ENCODE measurements at regions not wholly inside any gene's neighbourhood (a gene's known extent, or its start where the extent isn't known, plus 50 kb on each side); places are given as distances from the start of the nearest gene placed in this dataset.

DNA sequence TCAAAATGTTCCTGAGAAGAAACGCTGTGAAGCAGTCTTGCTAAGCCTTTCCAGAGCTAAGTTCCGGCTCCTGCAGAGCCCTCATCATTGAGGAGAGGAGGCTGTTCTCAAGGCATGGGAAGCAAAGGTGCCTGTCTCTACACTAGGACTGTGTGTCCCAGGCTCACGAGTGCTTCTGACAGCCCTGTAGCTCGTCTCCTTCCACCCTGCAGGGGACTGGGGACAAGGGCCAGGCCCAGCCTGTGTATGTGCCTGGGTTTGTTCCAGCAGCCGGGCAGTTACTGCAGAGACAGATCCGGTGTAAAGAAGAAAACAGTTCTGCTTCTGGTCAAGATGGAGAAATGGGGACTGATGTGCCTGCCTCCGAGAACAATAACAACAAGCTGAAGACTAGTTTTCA is 156.0 kb downstream of the ENGASE start:
- CTCF ChIA-PET = no interaction called here
- POLR2A ChIA-PET = no interaction called here

DNA sequence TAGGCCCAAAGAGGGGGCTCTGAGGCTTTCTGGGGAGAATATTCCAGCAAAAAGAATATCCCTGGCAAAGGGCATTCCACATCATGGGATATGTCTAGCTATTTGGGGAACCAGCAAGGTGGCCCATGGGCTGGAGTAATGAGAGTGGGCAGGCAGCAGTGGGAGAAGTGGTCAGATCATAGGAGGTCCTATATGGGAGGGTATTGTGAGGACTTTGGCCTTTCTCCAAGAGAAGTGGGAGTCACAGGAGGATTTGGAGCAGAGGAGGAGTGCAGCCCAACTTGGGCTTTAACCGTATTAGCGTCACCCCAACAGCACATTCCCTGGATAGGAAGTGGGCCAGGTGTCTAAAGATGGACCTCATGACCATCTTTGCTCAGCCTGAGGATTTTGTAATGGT is 151.4 kb downstream of the ENGASE start:
- no peaks in the 10 kb centered on the region for H3K36me3 Mint-ChIP-seq
- Histone ChIP-seq H3K4me3 (ENCODE audit: low read length) (no peak overlapping the region), H3K36me3 (ENCODE audit: control insufficient read depth in 2 of 3, insufficient read depth in 3 of 3, low read length in 3 of 3) (no peaks in the 10 kb centered on the region), H3K4me1 (ENCODE audit: control insufficient read depth in 2 of 2, insufficient read depth in 2 of 2, low read length in 2 of 2) (no peaks in the 10 kb centered on the region), H3K27ac (ENCODE audit: low read depth, low read length) (no peak overlapping the region), H3K27me3 (ENCODE audit: control insufficient read depth in 2 of 2, insufficient read depth in 2 of 2, low read length in 2 of 2) (no peaks in the 10 kb centered on the region), H3K9me3 (ENCODE audit: control insufficient read depth in 2 of 3, low read length in 3 of 3) (no peaks in the 10 kb centered on the region)
- intact Hi-C loops (cut with micrococcal nuclease) = no loop called here
- no peak overlapping the region for H3K27ac Mint-ChIP-seq
- ChIA-PET CTCF (no interaction called here), POLR2A (no interaction called here)
- H3K27me3 Mint-ChIP-seq = peaks cover 9 to 50% (median 34%) of the 10 kb centered on the region in 5 donors
- no peak overlapping the region for H3K4me3 Mint-ChIP-seq
- peaks cover 0 to 2% (median 0%) of the 10 kb centered on the region in 11 donors for H3K9me3 Mint-ChIP-seq
- DNase-seq = no peak
- no peak for ATAC-seq
- peaks cover 0 to 4% (median 0%) of the 10 kb centered on the region in 7 donors for H3K4me1 Mint-ChIP-seq

More for the DNA sequence above, 156.0 kb downstream of the ENGASE start:
- Histone ChIP-seq H3K36me3 (ENCODE audit: control insufficient read depth in 2 of 3, insufficient read depth in 3 of 3, low read length in 3 of 3) (no peaks in the 10 kb centered on the region), H3K9me3 (ENCODE audit: control insufficient read depth in 2 of 3, low read length in 3 of 3) (no peaks in the 10 kb centered on the region), H3K4me1 (ENCODE audit: control insufficient read depth in 2 of 2, insufficient read depth in 2 of 2, low read length in 2 of 2) (no peaks in the 10 kb centered on the region), H3K4me3 (ENCODE audit: low read length) (no peak overlapping the region), H3K27me3 (ENCODE audit: control insufficient read depth in 2 of 2, insufficient read depth in 2 of 2, low read length in 2 of 2) (no peaks in the 10 kb centered on the region), H3K27ac (ENCODE audit: low read depth, low read length) (no peak overlapping the region)
- H3K36me3 Mint-ChIP-seq = no peaks in the 10 kb centered on the region
- ATAC-seq (no peak), DNase-seq (no peak)
- peaks cover 0 to 11% (median 0%) of the 10 kb centered on the region in 11 donors for H3K9me3 Mint-ChIP-seq
- no peak overlapping the region for H3K4me3 Mint-ChIP-seq
- intact Hi-C loops (cut with micrococcal nuclease) = no loop called here
- H3K4me1 Mint-ChIP-seq = no peaks in the 10 kb centered on the region
- H3K27me3 Mint-ChIP-seq = peaks cover 2 to 15% (median 14%) of the 10 kb centered on the region in 5 donors
- H3K27ac Mint-ChIP-seq = no peak overlapping the region

DNA sequence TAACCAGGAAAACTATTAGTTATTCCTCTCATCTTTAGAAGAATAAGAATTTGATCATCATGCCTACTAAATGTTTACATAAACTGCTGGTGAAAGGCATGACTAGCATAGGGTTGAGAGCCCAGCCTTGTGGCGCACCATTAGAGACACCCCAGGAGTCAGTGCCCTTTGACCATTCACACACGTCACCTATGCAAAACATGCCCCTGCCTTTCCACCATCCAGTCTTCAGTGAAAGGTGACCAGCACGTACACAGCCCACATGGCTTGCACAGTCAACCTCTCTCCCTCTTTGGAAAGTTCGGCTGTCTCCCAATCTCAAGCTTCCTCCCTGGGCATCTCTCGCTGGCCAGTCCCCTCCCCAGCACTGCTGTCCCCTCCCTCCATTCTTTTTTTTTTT is 150.3 kb downstream of the ENGASE start:
- ATAC-seq = no peak
- Mint-ChIP-seq H3K4me1 (peaks cover 4 to 10% (median 6%) of the 10 kb centered on the region in 7 donors), H3K27ac (no peak overlapping the region), H3K27me3 (peaks cover 15 to 61% (median 42%) of the 10 kb centered on the region in 5 donors), H3K9me3 (peaks cover 0 to 2% (median 0%) of the 10 kb centered on the region in 11 donors), H3K4me3 (no peak overlapping the region), H3K36me3 (peaks cover 0 to 4% (median 0%) of the 10 kb centered on the region in 5 donors)
- Histone ChIP-seq H3K27me3 (ENCODE audit: control insufficient read depth in 2 of 2, insufficient read depth in 2 of 2, low read length in 2 of 2) (no peaks in the 10 kb centered on the region), H3K4me3 (ENCODE audit: low read length) (no peak overlapping the region), H3K36me3 (ENCODE audit: control insufficient read depth in 2 of 3, insufficient read depth in 3 of 3, low read length in 3 of 3) (no peaks in the 10 kb centered on the region), H3K4me1 (ENCODE audit: control insufficient read depth in 2 of 2, insufficient read depth in 2 of 2, low read length in 2 of 2) (no peaks in the 10 kb centered on the region), H3K9me3 (ENCODE audit: control insufficient read depth in 2 of 3, low read length in 3 of 3) (no peaks in the 10 kb centered on the region), H3K27ac (ENCODE audit: low read depth, low read length) (no peak overlapping the region)
- no peak for DNase-seq
- intact Hi-C loops (cut with micrococcal nuclease) = no loop called here
- ChIA-PET POLR2A (no interaction called here), CTCF (no interaction called here)

DNA sequence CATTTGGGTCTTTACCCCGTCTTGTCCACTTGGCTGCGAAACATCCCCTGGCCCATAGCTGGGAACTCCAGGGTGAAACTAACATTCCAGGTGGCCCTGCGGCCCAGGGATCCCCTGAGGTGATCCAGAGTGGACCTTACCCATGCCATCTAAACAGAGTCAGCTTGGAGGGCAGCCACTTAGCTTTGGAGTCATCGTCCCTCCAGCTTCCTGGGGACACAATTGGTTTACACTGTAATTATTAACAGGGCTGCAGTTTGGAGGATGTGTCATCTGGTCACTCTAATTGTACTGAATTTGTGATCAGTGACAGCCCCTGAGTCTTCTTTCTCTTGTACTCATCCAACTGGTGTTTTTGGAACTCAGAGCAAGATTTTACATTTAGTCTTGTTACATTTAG is 149.9 kb downstream of the ENGASE start:
- no peak overlapping the region for H3K4me3 Mint-ChIP-seq
- CTCF ChIA-PET = no interaction called here
- POLR2A ChIA-PET = no interaction called here
- H3K36me3 Mint-ChIP-seq = peaks cover 0 to 4% (median 0%) of the 10 kb centered on the region in 5 donors
- Histone ChIP-seq H3K4me3 (ENCODE audit: low read length) (no peak overlapping the region), H3K27me3 (ENCODE audit: control insufficient read depth in 2 of 2, insufficient read depth in 2 of 2, low read length in 2 of 2) (no peaks in the 10 kb centered on the region), H3K9me3 (ENCODE audit: control insufficient read depth in 2 of 3, low read length in 3 of 3) (no peaks in the 10 kb centered on the region), H3K4me1 (ENCODE audit: control insufficient read depth in 2 of 2, insufficient read depth in 2 of 2, low read length in 2 of 2) (no peaks in the 10 kb centered on the region), H3K36me3 (ENCODE audit: control insufficient read depth in 2 of 3, insufficient read depth in 3 of 3, low read length in 3 of 3) (no peaks in the 10 kb centered on the region), H3K27ac (ENCODE audit: low read depth, low read length) (no peak overlapping the region)
- H3K4me1 Mint-ChIP-seq = peaks cover 4 to 10% (median 6%) of the 10 kb centered on the region in 7 donors
- ATAC-seq = no peak
- intact Hi-C loops (cut with micrococcal nuclease) = no loop called here
- no peak for DNase-seq
- peaks cover 0 to 2% (median 0%) of the 10 kb centered on the region in 11 donors for H3K9me3 Mint-ChIP-seq
- peaks cover 16 to 62% (median 42%) of the 10 kb centered on the region in 5 donors for H3K27me3 Mint-ChIP-seq
- H3K27ac Mint-ChIP-seq = no peak overlapping the region

DNA sequence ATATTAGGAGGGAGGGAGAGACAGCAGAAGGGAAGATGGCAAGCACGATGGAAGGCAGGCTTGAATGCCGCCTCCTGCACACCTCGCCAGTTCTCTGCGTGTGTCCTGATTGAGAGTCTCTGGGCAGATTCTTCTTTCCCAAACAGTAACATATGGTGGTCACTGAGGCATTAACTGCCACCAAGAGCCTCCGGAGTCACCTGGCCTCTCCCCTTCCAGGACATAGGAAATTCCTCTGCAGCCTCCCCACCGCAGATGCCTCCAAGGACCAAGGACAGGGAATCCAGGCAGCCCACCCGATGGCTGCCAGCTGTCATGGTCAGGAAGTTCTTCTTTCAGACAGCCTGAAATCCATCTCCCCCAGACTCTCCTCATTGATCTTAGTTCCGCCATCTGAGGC is 149.3 kb downstream of the ENGASE start:
- Histone ChIP-seq H3K4me3 (ENCODE audit: low read length) (no peak overlapping the region), H3K27ac (ENCODE audit: low read depth, low read length) (no peak overlapping the region), H3K36me3 (ENCODE audit: control insufficient read depth in 2 of 3, insufficient read depth in 3 of 3, low read length in 3 of 3) (no peaks in the 10 kb centered on the region), H3K27me3 (ENCODE audit: control insufficient read depth in 2 of 2, insufficient read depth in 2 of 2, low read length in 2 of 2) (no peaks in the 10 kb centered on the region), H3K9me3 (ENCODE audit: control insufficient read depth in 2 of 3, low read length in 3 of 3) (no peaks in the 10 kb centered on the region), H3K4me1 (ENCODE audit: control insufficient read depth in 2 of 2, insufficient read depth in 2 of 2, low read length in 2 of 2) (no peaks in the 10 kb centered on the region)
- Mint-ChIP-seq H3K27me3 (peaks cover 21 to 67% (median 47%) of the 10 kb centered on the region in 5 donors), H3K4me3 (no peak overlapping the region), H3K9me3 (peaks cover 0 to 2% (median 0%) of the 10 kb centered on the region in 11 donors), H3K36me3 (peaks cover 0 to 4% (median 0%) of the 10 kb centered on the region in 5 donors), H3K4me1 (peaks cover 4 to 10% (median 6%) of the 10 kb centered on the region in 7 donors), H3K27ac (no peak overlapping the region)
- intact Hi-C loops (cut with micrococcal nuclease) = no loop called here
- ChIA-PET POLR2A (no interaction called here), CTCF (no interaction called here)
- DNase-seq (no peak), ATAC-seq (no peak)

DNA sequence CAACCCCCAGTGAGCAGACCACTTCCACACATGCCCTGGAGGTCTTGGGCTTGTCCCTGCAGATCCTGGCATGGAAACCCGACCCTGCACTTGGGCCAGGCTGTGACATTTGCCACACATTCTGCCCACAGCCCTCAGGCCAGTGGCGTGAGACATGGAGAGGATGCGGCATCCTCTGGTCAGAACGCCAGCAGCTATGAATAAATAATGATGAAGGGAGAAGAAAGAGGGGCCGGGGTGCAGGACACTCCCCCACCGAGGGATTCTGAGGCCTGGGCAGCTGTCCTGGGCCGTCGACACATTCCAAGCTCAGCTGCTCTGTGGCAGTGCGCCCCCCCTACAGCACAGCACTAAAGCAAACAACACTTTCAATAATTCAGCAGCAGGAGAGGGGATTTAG is 148.8 kb downstream of the ENGASE start:
- Mint-ChIP-seq H3K27me3 (peaks cover 21 to 67% (median 46%) of the 10 kb centered on the region in 5 donors), H3K9me3 (peaks cover 0 to 2% (median 0%) of the 10 kb centered on the region in 11 donors), H3K27ac (no peak overlapping the region), H3K36me3 (peaks cover 0 to 4% (median 0%) of the 10 kb centered on the region in 5 donors), H3K4me3 (no peak overlapping the region), H3K4me1 (peaks cover 4 to 10% (median 6%) of the 10 kb centered on the region in 7 donors)
- ChIA-PET POLR2A (no interaction called here), CTCF (no interaction called here)
- Histone ChIP-seq H3K27me3 (ENCODE audit: control insufficient read depth in 2 of 2, insufficient read depth in 2 of 2, low read length in 2 of 2) (no peaks in the 10 kb centered on the region), H3K4me1 (ENCODE audit: control insufficient read depth in 2 of 2, insufficient read depth in 2 of 2, low read length in 2 of 2) (no peaks in the 10 kb centered on the region), H3K27ac (ENCODE audit: low read depth, low read length) (no peak overlapping the region), H3K9me3 (ENCODE audit: control insufficient read depth in 2 of 3, low read length in 3 of 3) (no peaks in the 10 kb centered on the region), H3K4me3 (ENCODE audit: low read length) (no peak overlapping the region), H3K36me3 (ENCODE audit: control insufficient read depth in 2 of 3, insufficient read depth in 3 of 3, low read length in 3 of 3) (no peaks in the 10 kb centered on the region)
- DNase-seq (no peak), ATAC-seq (no peak)
- intact Hi-C loops (cut with micrococcal nuclease) = no loop called here

DNA sequence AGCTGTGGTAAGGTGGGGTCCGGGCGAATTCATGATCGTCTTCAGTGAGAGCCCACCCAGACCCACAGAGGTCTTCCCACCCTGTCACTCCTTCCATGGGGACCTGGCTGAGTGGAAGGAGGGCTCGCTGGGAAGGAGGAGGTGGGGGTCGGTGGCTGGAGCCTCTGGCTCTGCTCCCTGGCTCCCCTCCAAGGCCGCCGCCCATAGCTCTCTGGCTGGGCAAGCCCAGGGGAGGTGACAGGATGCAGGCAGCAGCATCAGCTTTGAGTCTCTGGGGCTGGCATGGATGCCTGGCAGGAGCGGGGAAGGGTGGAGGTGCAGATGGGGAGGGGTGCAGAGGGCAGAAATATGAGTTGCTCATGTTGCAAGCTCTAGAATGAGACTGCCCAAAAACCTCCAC is 147.0 kb downstream of the ENGASE start:
- no peaks in the 10 kb centered on the region for H3K27me3 ChIP-seq (ENCODE audit: control insufficient read depth in 2 of 2, insufficient read depth in 2 of 2, low read length in 2 of 2)
- ChIA-PET POLR2A (no interaction called here), CTCF (no interaction called here)
- Mint-ChIP-seq H3K27ac (no peak overlapping the region), H3K4me1 (peaks cover 4 to 10% (median 6%) of the 10 kb centered on the region in 7 donors), H3K4me3 (peak overlapping the region in 2 of 10 donors; percentile 15 to 86), H3K9me3 (peaks cover 0 to 2% (median 0%) of the 10 kb centered on the region in 11 donors), H3K27me3 (peaks cover 25 to 78% (median 43%) of the 10 kb centered on the region in 5 donors), H3K36me3 (peaks cover 0 to 4% (median 0%) of the 10 kb centered on the region in 5 donors)
- no peaks in the 10 kb centered on the region for H3K36me3 ChIP-seq (ENCODE audit: control insufficient read depth in 2 of 3, insufficient read depth in 3 of 3, low read length in 3 of 3)
- DNase-seq (no peak), ATAC-seq (no peak)
- no peaks in the 10 kb centered on the region for H3K4me1 ChIP-seq (ENCODE audit: control insufficient read depth in 2 of 2, insufficient read depth in 2 of 2, low read length in 2 of 2)
- no peaks in the 10 kb centered on the region for H3K9me3 ChIP-seq (ENCODE audit: control insufficient read depth in 2 of 3, low read length in 3 of 3)
- no peak overlapping the region for H3K27ac ChIP-seq (ENCODE audit: low read depth, low read length)
- no peak overlapping the region for H3K4me3 ChIP-seq (ENCODE audit: low read length)
- intact Hi-C loops (cut with micrococcal nuclease) = no loop called here

Data from naive thymus-derived CD4-positive, alpha-beta T cell (primary cell).